Germinal center (tissue), 1 donor: ENCODE measurements at regions not wholly inside any gene's neighbourhood (a gene's known extent, or its start where the extent isn't known, plus 50 kb on each side); places are given as distances from the start of the nearest gene placed in this dataset.
A peak's percentile ranks its signal among the peaks of the same experiment; 100 is the strongest.
"Not testable (repeated sequence)": the region's sequence is repeated elsewhere in the genome, so short reads cannot be mapped to it uniquely, and the experiment has no call there.

Experiments used
- DNase-seq: peaks from one replicate; pipeline ENCODE4 v3.0.0; 2012; ENCODE audit warnings: mixed read lengths, low spot score

- no peak for DNase-seq
These were observed 113.8 kb upstream of the SPATA31D4 start for GRCh38 chr9:81814401-81814793.

- no peak for DNase-seq
These were observed 113.3 kb upstream of the SPATA31D4 start for GRCh38 chr9:81814794-81815464.

- DNase-seq: no peak
These were observed 112.4 kb upstream of the SPATA31D4 start for GRCh38 chr9:81815781-81816180.

- DNase-seq: no peak
These were observed 109.1 kb upstream of the SPATA31D4 start for GRCh38 chr9:81819155-81819554.

- no peak for DNase-seq
These were observed 108.2 kb upstream of the SPATA31D4 start for GRCh38 chr9:81819859-81820546.

GRCh38 chr9:81822301-81822865, 105.8 kb upstream of the SPATA31D4 start:
- no peak for DNase-seq

GRCh38 chr9:81822967-81823366, 105.3 kb upstream of the SPATA31D4 start:
- DNase-seq: no peak

GRCh38 chr9:81823672-81824554, 104.3 kb upstream of the SPATA31D4 start:
- no peak for DNase-seq

- DNase-seq: no peak
These were observed 103.2 kb upstream of the SPATA31D4 start for GRCh38 chr9:81824802-81825730.

- no peak for DNase-seq
These were observed 102.2 kb upstream of the SPATA31D4 start for GRCh38 chr9:81825846-81826516.

GRCh38 chr9:81826517-81826906, 101.7 kb upstream of the SPATA31D4 start:
- no peak for DNase-seq

- peak; percentile 4 for DNase-seq
These were observed 100.5 kb upstream of the SPATA31D4 start for GRCh38 chr9:81827616-81828296.

GRCh38 chr9:81829195-81829882, 98.9 kb upstream of the SPATA31D4 start:
- no peak for DNase-seq

- not testable (repeated sequence) for DNase-seq
These were observed 97.8 kb upstream of the SPATA31D4 start for GRCh38 chr9:81830431-81830830.

- DNase-seq: no peak
These were observed 95.5 kb upstream of the SPATA31D4 start for GRCh38 chr9:81832571-81833285.

GRCh38 chr9:81833563-81834345, 94.5 kb upstream of the SPATA31D4 start:
- DNase-seq: no peak

GRCh38 chr9:81841333-81841732, 86.9 kb upstream of the SPATA31D4 start:
- no peak for DNase-seq

- no peak for DNase-seq
These were observed 84.1 kb upstream of the SPATA31D4 start for GRCh38 chr9:81844131-81844567.
